ENCODE measurements at regions not wholly inside any gene's neighbourhood (a gene's known extent, or its start where the extent isn't known, plus 50 kb on each side); places are given as distances from the start of the nearest gene placed in this dataset.
A peak's percentile ranks its signal among the peaks of the same experiment; 100 is the strongest.

- no peak for DNase-seq
- H3K27ac ChIP-seq = no peak overlapping the region
- no peak overlapping the region for H3K4me3 ChIP-seq (ENCODE audit: low read depth, low read length)
- TF ChIP-seq, protein P1, sequence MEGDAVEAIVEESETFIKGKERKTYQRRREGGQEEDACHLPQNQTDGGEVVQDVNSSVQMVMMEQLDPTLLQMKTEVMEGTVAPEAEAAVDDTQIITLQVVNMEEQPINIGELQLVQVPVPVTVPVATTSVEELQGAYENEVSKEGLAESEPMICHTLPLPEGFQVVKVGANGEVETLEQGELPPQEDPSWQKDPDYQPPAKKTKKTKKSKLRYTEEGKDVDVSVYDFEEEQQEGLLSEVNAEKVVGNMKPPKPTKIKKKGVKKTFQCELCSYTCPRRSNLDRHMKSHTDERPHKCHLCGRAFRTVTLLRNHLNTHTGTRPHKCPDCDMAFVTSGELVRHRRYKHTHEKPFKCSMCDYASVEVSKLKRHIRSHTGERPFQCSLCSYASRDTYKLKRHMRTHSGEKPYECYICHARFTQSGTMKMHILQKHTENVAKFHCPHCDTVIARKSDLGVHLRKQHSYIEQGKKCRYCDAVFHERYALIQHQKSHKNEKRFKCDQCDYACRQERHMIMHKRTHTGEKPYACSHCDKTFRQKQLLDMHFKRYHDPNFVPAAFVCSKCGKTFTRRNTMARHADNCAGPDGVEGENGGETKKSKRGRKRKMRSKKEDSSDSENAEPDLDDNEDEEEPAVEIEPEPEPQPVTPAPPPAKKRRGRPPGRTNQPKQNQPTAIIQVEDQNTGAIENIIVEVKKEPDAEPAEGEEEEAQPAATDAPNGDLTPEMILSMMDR (IDR thresholded peaks at IDR 0.05; ENCODE audit: low read depth, low read length, missing control alignments) = peak; percentile 7
- in situ Hi-C loops (cut with HindIII; ENCODE audit: low pct_ligation_motif_present, low sequenced_read_pairs) = no loop called here
- no peaks in the 10 kb centered on the region for H3K36me3 ChIP-seq (replicated peaks)
- no peaks in the 10 kb centered on the region for H3K27me3 ChIP-seq (replicated peaks)
Observed at GRCh38 chr9:71624728-71625127, 143.6 kb downstream of the CEMIP2 start.

- no peaks in the 10 kb centered on the region for H3K27me3 ChIP-seq (replicated peaks)
- H3K27ac ChIP-seq = no peak overlapping the region
- TF ChIP-seq, protein P1 (IDR thresholded peaks at IDR 0.05; ENCODE audit: low read depth, low read length, missing control alignments) = no peak
- no peak for DNase-seq
- in situ Hi-C loops (cut with HindIII; ENCODE audit: low pct_ligation_motif_present, low sequenced_read_pairs) = no loop called here
- H3K4me3 ChIP-seq (ENCODE audit: low read depth, low read length) = no peak overlapping the region
- H3K36me3 ChIP-seq (replicated peaks) = no peaks in the 10 kb centered on the region
Observed at GRCh38 chr9:71620746-71621145, 147.6 kb downstream of the CEMIP2 start.

GRCh38 chr9:71620331-71620730 is 148.0 kb downstream of the CEMIP2 start:
- Histone ChIP-seq H3K4me3 (ENCODE audit: low read depth, low read length) (no peak overlapping the region), H3K27ac (no peak overlapping the region), H3K27me3 (replicated peaks) (no peaks in the 10 kb centered on the region), H3K36me3 (replicated peaks) (no peaks in the 10 kb centered on the region)
- no peak for DNase-seq
- TF ChIP-seq, protein P1 (IDR thresholded peaks at IDR 0.05; ENCODE audit: low read depth, low read length, missing control alignments) = no peak
- in situ Hi-C loops (cut with HindIII; ENCODE audit: low pct_ligation_motif_present, low sequenced_read_pairs) = no loop called here

GRCh38 chr9:71619926-71620325 is 148.4 kb downstream of the CEMIP2 start:
- Histone ChIP-seq H3K27me3 (replicated peaks) (no peaks in the 10 kb centered on the region), H3K27ac (no peak overlapping the region), H3K36me3 (replicated peaks) (no peaks in the 10 kb centered on the region), H3K4me3 (ENCODE audit: low read depth, low read length) (no peak overlapping the region)
- in situ Hi-C loops (cut with HindIII; ENCODE audit: low pct_ligation_motif_present, low sequenced_read_pairs) = no loop called here
- no peak for DNase-seq
- TF ChIP-seq, protein P1 (IDR thresholded peaks at IDR 0.05; ENCODE audit: low read depth, low read length, missing control alignments) = no peak

GRCh38 chr9:71614409-71615010 is 153.8 kb downstream of the CEMIP2 start:
- TF ChIP-seq, protein P1 (IDR thresholded peaks at IDR 0.05; ENCODE audit: low read depth, low read length, missing control alignments) = no peak

DNA sequence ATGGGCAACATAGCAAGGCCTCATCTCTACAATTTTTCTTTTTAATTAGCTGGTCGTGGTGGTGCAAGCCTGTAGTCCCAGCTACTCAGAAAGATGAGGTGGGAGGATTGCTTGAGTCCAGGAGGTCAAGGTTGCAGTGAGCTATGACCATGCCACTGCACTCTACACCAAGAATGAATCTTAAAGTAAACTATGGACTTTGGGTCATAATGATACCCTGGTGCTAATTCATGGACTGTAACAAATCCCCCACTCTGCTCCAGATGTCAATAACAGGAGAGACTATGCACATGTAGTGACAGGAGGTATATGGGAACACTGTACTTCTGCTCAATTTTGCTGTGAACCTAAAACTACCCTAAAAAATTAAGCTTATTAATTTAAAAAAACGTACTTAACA is 155.4 kb downstream of the CEMIP2 start:
- H3K36me3 ChIP-seq (replicated peaks) = no peaks in the 10 kb centered on the region
- no peak overlapping the region for H3K4me3 ChIP-seq (ENCODE audit: low read depth, low read length)
- TF ChIP-seq, protein P1 (IDR thresholded peaks at IDR 0.05; ENCODE audit: low read depth, low read length, missing control alignments) = no peak
- DNase-seq = no peak
- H3K27me3 ChIP-seq (replicated peaks) = no peaks in the 10 kb centered on the region
- H3K27ac ChIP-seq = no peak overlapping the region
- in situ Hi-C loops (cut with HindIII; ENCODE audit: low pct_ligation_motif_present, low sequenced_read_pairs) = no loop called here

More at GRCh38 chr9:71614409-71615010, 153.8 kb downstream of the CEMIP2 start:
- in situ Hi-C loops (cut with HindIII; ENCODE audit: low pct_ligation_motif_present, low sequenced_read_pairs) = no loop called here
- Histone ChIP-seq H3K36me3 (replicated peaks) (no peaks in the 10 kb centered on the region), H3K27me3 (replicated peaks) (no peaks in the 10 kb centered on the region), H3K4me3 (ENCODE audit: low read depth, low read length) (no peak overlapping the region), H3K27ac (no peak overlapping the region)
- no peak for DNase-seq
